ENCODE measurements at regions not wholly inside any gene's neighbourhood (a gene's known extent, or its start where the extent isn't known, plus 50 kb on each side); places are given as distances from the start of the nearest gene placed in this dataset.
"Not testable (repeated sequence)": the region's sequence is repeated elsewhere in the genome, so short reads cannot be mapped to it uniquely, and the experiment has no call there.

DNA sequence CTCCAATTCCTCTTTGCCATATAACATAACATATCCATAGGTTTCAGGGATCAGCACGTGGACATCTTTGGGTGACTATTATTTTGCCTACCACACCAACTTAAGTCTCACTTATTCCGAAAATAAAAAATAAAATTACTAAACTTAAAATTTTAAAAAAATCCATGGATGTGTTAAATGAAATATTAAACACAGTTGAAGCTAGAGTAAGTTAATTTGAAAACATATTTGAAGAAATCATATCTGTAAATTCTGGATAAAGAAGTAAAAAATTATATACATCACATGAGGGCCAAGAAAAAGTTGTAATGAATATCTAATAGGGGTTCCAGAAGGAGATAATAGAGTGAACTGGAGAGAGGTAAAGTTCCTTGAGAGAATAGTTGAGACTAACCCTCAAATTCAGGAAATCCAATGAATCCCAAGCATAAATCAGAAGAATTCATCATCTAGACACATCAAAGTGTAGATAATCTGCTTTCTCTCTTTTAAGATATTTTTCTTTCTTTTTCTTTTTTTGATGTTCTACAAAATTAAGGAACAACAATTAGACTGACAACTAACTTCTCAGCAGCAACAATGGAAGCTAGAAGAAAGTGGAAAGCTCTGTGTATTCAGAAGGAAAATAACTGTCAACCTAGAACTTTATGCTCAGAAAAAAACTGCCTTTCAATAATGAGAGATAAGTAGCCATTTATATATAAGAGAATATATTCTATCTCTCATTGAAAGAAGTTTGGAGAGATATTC lies 147.4 kb downstream of the ABHD5 start:
- DNase-seq (ENCODE audit: low read depth in 2 of 2) = no peak

DNA sequence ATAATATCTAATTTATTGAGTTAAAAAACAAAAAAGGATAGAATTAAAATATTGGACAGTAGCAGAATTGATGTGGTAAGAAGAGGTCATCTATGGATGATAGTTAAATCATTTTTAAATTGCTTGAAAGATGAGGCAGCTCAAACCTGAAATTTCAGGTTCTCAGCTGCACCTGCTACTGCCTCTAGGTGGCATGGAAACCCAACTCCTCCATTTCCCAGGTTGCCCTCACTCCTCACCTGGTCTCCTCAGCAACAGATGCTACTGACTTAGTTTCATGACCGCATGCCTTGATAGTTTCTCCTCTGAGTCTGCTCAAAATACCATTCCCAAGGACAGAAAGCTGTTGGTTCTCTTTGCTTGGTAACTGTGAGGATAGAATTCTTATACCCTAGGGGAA lies 148.1 kb downstream of the ABHD5 start:
- DNase-seq (ENCODE audit: low read depth in 2 of 2) = no peak

DNA sequence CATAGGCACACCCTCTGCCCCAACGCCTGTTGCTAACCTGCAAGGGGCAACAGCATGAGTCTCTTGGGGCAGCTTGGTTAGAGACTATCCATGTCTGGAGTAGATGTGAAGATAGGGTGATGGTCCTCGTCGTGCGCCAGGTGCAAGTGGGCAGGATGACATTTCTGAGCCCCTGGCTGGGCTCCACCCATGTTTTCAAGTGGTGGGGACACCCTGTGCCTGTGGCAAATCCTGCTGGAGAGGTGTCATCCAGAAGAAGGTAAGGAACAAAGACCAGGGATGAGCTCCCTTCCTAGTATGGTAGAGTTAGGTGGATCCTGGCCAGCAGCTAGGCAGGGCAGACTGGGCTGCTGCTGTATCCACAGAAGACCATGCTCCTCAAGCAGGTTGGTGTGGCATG lies 152.6 kb downstream of the ABHD5 start:
- DNase-seq (ENCODE audit: low read depth in 2 of 2) = no peak

DNA sequence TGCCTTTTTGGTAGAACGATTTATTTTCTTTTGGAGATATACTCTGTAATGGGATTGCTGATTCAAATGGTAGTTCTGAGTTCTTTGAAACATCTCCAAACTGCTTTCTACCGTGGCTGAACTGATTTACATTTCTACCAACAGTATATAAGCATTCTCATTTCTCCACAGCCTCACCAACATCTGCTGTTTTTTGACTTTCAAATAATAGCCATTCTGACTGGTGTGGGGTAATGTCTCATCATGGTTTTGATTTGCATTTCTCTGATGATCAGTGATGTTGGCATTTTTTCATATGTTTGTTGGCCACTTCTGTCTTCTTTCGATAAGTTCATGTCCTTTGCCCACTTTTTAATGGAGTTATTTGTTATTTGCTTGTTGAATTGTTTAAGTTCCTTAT lies 154.0 kb downstream of the ABHD5 start:
- no peak for DNase-seq (ENCODE audit: low read depth in 2 of 2)

DNA sequence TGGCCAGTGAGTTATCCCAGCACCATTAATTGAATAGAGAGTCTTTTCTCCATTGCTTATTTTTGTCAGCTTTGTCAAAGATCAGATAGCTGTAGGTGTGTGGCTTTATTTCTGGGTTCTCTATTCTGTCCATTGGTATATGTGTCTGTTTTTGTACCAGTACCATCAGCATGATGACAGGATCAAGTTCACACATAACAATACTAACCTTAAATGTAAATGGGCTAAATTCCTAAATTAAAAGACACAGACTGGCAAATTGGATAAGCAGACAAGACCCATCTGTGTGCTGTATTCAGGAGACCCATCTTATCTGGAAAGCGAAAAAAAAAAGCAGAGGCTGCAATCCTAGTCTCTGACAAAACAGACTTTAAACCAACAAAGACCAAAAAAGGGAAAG lies 154.8 kb downstream of the ABHD5 start:
- not testable (repeated sequence) for DNase-seq (ENCODE audit: low read depth in 2 of 2)

DNA sequence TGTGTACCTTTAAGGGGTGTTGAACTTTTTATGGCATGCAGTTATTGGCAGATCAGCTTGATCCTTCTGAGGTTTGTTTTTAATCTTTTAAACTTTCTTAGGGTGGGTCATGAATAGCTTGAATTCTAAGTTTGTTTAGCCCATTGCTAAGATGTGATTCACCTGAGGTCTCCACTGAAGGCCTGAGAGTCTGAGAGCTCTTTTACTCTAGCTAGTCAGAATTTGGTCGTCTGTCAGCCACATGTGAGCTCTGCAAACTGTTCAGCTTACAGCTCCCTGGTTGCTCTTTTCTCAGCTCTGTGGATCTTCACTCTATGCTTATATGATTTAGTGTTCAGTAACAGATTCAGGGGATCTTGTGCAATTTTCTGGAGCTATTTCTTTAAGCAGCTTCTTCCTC lies 161.3 kb downstream of the ABHD5 start:
- no peak for DNase-seq (ENCODE audit: low read depth in 2 of 2)

DNA sequence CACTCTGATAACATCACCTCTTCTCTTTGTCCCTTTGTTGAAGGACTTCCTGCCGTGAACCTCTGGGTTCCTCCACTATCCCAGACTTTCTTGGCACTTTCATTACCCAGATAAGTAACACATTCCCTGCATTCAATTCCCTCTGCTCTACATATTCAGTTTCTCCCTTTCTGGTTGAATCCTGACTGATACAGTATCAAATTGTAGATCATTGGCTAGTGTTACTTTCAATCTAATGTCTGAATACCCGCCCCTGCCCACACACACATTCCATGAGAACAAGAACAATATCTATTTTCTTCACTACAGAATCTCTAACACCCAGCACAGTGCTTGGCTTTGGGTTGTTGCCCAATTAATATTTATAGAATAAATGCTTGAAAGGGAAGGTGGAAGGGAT lies 163.5 kb downstream of the ABHD5 start:
- no peak for DNase-seq (ENCODE audit: low read depth in 2 of 2)

DNA sequence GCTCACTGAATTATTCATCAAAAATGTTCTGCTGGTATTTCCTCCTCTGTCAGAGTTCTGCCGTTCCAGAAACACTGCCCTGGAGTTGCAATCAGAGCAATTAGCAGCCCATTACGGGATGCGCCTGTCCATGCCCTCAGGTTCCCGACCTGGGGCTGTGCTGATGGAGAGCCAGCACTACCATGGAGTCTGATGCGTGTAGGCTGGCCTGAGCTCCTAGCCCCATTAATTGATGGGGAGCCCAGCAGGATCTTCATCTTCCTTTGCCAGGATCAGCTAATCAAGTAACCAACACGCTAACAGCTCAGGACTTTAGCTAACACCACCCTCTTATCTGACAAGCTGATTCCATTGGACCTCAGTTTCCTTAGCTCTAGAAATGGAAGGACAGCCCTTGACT lies 164.2 kb downstream of the ABHD5 start:
- no peak for DNase-seq (ENCODE audit: low read depth in 2 of 2)

DNA sequence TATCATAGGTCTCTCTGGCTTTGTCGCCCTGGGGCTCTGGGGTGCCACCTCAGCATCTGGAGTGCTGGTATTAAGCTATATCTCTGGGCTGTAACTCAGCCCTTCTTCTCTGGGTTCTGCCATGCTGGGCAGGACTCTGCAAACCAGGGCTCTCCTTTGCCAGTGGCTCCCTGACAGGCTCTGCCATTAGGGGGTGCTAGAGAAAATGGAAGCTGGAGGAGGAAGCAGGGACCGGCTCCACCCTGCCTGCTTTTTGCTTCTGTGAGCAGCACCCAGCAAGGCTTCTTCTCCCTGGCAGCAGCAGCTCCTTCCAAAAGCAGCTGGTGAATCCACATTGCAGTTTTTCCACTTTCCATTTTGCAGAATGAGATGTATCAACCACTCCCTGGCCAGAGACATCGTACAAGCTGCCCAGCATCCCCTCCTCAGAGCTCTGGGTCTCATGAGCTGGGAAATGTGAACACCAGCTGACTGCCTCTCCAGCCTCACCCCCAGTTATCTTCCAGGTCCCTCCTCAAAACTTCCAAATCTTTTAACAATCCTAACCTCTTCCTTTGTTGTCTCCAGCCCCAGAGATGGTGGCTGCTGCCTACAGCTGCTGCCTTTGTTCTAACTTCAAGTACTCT lies 165.0 kb downstream of the ABHD5 start:
- DNase-seq (ENCODE audit: low read depth in 2 of 2) = no peak

DNA sequence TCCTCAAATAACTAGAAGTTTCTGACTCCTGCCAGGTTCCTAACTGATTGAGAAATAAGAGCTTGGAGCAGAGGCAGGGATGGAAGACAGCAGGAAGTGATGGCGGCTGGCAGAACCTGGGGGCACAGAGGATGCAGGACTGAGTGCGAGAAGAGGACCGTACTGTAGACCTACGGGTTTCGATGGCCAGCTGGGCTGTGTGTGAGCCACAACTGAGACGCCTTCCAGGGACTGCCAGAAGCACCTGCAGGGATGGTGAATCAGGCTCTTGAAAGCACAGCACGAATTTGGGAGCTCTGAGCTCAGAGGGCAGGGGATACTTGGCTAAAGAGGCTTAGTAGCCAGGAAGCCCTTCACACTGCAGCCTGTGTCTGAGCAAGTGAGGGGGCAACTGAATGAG lies 165.6 kb downstream of the ABHD5 start:
- no peak for DNase-seq (ENCODE audit: low read depth in 2 of 2)

DNA sequence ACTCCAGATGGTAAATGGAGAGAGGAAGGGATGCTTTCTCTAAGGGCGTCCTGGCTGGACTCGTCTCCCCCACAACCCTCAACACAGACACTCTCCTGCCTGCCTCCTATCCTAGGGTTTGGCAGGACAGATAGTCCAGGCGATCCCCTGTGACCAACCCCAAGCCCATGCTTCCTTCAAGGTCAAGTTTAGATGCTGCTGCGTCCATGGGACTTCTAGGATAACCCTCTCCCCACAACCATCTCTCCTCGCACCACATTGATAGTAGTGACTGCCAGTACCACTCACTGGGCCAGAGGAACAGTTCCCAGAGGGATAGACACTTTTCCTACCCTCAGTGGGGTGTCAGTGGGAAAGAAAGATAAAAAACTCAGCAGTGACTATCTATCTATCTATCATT lies 166.0 kb downstream of the ABHD5 start:
- no peak for DNase-seq (ENCODE audit: low read depth in 2 of 2)

DNA sequence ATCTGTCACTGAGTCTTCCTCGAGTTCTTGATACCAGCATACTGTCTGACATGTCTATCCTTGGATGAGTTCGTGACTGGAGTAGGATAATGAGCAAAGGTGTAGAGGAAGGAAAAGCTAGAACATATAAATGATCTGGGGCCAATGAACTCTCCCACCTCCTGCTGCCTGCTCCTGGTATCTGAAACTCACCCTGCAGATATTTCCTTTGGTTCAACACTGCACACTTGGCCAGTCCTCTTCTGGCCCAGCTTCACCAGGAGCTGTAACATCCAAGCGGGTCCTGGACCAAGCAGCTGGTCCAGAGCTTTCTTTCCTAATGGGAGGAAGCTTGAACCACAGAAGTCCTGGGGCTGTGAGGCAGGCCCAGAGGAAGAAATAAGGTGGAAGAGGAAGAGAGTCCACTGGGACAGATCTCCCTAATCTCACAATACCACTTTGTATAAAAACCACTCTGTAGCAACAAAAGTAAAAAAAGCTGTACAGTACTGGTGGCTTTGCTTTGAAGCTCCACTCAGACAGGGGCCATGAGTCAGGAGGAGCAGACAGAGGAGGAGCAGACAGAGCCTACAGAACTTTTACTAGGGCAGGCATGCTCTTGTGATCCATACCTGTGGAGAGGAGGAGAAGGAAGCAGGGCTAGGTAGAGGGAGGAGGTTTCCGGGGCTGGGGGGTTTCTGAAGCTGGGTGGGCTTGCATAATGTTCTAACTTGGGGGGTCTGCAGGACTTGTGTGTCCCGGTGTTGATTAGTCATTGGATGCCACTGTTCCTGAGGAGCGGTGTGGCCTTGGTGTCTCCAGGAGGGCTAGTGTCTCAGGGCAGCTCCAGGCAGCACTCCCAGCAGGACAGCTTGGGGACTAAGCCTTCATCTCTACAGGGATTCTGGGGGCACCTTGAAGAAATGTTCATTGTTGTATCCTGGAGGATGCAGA lies 166.9 kb downstream of the ABHD5 start:
- DNase-seq (ENCODE audit: low read depth in 2 of 2) = no peak

DNA sequence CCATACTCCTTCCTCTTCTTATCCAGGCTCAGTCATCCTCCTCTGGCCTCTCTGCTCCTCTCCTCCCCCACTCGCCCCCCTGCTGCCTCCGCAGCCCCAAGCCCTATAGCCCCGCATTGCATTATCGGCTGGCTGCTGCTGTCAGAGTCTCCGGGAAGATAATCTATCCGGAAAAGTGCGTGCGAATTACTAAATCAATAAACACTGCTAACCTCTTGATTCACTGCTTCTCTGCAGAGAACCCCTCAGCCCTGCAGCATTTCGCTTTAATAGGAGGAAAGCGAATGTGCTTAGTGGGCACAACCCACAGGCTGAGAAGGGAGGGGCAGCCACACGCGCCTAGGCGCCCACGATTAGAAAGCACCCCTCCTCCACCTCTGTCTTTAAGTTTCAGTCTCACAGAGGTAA lies 167.6 kb downstream of the ABHD5 start:
- DNase-seq (ENCODE audit: low read depth in 2 of 2) = no peak

DNA sequence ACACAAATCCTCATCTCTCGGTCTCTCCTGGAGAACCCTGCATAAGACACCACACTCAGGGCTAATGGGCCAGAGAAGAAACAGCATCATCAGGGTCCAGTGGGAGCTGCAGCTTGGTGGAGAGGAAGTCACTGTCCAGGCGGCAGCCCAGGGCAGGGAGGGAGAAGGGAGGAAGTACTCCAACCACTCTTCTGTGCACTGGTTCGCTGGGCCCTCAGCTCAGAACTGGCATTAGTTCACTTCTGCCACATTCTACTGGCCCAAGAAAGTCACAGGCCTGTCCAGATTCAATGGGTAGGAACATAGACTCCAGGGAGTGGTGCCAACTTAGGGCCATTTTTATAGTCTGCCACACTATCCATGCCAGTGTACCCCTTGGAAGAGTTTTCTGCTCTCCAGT lies 169.0 kb downstream of the ABHD5 start:
- no peak for DNase-seq (ENCODE audit: low read depth in 2 of 2)

DNA sequence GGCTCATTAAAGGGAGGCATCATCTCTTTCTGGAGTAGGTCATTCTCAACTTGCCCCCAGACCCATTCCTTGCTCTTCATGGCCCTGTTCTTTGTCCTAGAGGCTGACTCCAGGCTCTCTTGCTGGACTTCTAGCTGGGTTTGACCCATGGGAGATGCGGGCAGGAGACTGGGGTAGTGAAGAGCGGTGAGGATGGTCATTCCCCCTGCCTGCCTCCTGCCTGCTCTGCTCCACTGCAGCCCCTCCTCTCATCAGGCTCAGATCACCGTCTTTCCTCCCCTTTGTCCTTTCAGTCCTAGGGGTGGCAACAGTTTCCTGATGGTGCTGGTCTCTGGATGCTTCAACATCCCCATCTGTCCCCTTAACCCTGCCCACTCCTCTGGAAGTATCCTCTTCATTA lies 170.9 kb downstream of the ABHD5 start:
- DNase-seq (ENCODE audit: low read depth in 2 of 2) = no peak

DNA sequence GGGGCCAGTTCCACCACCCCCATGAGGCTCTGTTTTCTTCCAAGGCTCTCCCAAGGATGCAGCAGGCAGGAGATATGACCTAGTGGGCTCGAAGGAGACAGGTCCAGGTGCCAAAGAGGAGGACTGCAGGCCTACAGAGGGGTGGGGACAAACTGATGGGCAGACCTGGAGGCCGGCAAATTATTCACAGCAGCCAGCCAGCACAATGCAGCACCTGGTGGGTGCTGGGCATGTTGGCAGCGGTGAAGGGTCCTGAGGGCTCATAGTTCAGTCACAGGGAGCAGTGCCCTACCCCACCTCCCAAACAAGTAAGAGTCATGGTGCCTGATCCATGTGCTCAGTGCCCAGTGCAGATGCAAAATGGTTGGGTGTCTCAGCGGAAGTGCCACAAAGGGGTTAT lies 171.7 kb downstream of the ABHD5 start:
- DNase-seq (ENCODE audit: low read depth in 2 of 2) = no peak

DNA sequence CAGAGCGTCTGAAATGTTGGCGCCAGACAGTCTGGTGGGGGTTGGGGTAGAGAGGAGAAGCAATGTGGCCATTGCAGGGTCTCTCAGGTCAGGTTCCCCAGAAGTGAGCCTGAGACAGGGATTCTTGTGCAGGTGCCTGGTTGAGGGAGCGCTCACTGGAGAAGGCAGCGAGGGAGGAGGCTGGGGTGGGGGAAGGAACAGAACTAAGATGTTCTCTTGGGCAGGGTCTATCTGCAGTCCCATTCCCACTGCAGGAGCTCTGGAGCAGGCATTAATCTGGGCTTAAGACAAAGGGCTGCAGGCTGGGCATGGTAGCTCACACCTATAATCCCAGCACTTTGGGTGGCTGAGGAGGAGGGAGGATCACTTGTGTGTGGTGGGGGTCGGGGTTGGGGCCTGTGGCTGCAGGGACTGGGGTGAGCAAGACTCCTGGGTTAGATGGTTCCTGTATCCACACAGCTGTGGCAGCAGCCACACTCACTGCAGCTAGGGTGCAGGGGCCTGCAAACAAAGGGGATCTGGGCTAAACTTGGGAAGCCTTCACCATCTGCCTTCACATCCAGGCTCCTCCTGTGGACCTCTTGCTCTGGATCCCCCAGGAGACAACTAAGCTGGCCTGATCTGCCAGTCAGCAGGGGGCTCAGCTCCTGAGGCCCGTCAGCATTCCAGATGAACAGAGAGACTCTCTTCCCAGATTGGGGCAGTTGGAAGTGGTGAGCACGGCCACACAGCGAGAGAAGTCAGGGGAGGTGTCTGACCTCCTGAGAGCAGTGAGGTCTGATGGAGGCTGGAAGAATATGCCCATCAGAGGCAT lies 172.5 kb downstream of the ABHD5 start:
- DNase-seq (ENCODE audit: low read depth in 2 of 2) = no peak

DNA sequence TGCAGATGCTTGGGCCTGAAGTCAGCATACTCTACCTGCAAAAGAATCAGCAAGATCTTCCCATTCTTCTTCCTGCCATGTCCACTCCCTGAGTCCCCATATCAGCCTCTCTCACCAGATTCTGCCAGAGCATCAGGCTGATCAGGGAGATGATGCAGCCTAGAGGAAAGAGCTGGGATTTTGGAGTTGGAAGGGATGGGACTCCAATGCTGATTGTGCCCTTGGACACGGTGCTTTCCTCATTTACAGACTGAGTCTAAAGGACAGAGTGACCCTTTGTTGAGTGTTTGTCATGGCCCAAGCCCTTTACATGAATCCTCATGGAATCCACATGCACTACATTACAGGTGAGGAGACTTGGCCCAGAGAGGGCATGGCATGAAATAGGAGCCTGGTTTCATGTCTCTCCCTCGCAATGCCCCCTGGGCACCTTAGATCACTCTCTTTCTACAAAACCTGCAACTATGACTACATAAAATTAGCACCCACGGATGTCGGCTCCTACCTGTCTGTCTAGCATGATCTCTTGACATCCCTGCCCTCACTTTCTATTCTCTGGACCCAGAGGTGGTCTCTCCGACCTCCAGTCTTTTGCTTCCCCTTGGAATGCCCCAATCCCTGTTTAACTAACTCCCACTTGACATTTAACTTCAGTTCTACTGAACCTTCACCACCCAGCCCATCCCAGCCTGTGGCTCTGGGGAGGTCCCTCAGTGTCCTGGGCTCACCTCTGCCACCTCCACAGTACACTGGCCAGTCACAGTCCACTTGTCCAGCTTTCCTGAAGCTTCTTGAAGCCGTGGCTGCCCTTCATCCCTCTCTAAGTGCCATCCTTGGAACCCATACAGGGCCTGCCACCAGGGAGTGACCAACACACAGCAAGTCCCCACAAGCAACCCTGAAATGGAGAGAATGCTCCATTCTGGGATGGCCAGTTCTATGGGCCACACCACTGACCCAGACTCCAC lies 173.5 kb downstream of the ABHD5 start:
- DNase-seq (ENCODE audit: low read depth in 2 of 2) = no peak

DNA sequence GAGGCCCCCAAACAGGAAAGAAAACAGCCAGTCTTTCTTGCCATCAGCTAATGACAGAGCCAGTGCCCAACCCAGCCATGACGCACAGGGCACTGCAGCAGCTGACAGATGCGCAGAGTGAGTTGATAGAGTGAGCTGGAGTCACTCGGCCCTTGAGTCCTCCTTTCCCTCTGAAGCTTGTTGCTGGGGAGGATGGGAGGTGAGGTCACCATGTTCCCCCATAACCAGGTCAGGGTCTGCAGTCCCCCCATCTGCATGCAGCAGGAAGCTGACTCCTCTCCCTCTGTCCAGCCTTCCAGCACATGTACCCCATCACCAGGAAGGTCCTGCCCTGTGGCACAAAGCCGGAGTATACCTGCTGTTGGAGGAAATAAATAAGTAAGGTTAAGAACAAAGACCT lies 174.6 kb downstream of the ABHD5 start:
- DNase-seq (ENCODE audit: low read depth in 2 of 2) = no peak

DNA sequence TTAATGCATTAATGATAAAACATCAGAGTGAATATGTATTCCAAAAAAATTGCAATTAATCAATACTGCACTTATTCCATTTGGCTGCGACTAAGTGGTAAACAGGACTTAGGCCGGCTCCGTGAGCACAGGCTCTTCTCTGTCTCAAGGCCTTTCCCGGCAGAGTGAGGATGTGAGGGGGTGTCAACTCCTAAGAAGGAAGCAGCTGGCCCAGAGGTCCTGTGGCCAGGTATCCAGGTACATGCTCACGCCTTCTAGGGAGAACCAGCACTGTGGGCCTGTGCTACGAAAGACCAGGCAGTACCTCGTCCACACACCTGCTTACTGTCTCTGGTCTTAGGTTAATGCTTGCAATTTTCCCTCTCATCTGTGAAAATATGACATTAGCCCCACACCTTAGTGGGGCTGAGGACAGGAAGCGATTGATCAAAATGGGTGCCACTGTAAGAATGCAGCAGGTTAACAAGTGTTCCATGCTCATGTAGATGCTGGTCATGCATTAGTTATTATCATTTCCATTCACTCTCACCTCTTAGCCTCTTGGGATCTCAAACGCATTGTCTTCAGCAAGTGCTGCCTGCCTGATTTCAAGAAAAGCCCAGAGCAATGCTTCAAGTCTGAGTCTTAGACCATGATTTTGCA lies 175.3 kb downstream of the ABHD5 start:
- DNase-seq (ENCODE audit: low read depth in 2 of 2) = no peak
